ENCODE measurements at regions not wholly inside any gene's neighbourhood (a gene's known extent, or its start where the extent isn't known, plus 50 kb on each side); places are given as distances from the start of the nearest gene placed in this dataset.
A peak's percentile ranks its signal among the peaks of the same experiment; 100 is the strongest.
"Not testable (repeated sequence)": the region's sequence is repeated elsewhere in the genome, so short reads cannot be mapped to it uniquely, and the experiment has no call there.

DNA sequence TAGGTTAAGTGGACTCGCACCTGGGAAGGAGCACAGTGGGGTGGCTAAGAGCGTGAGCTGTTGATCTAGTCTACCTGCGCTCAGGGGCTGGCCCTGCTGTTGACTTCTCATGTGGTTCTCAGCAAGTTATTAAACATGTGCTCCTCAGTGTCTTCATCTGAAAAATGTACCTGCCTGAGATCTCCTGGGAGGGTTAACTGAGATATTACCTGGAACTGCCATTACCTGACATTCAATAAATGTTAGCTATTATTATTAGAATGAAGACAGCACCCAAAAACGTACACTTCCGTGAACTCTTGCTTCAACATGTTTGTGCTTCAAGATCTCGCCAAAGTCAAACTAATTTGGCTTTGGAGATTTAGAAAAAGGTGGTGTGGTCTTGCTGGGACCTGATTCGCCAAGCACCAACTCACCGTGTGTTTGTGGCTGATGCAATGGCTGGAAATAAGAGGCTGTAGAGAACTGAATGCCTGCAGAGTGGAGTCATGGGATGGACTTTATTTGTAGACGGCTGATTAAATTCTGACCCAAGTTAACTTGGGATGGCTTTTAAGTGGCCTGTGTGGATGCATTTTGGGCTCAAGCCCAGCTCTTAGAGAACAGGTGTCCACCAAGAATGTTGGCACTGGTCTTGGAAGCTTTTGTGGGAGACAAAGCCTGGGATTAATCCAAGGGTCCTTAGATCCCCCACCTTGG, 692.9 kb downstream of the QKI start:
- DNase-seq (ENCODE audit: low read depth): no peak

DNA sequence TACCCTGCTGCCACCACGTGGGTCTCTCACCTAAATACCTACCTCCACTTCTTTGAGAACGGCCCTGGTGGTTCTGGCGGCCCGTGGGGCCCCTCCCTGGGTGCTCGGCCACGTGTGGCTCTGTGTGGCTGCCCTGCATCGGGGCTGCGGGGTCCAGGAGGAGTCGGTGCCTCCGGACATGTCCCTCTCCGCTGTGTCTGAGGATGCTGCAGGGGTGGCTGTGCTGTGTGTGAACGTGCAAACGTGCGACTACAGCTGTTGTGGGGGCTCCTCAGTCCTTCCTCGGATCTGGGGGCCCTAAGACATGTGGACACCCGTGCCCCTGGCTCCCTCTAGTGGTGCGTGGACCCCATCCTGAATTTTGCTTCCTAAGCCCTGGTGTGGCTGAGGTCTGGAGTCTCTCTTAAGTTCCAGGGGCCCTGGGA, 691.8 kb downstream of the QKI start:
- no peak for DNase-seq (ENCODE audit: low read depth)

DNA sequence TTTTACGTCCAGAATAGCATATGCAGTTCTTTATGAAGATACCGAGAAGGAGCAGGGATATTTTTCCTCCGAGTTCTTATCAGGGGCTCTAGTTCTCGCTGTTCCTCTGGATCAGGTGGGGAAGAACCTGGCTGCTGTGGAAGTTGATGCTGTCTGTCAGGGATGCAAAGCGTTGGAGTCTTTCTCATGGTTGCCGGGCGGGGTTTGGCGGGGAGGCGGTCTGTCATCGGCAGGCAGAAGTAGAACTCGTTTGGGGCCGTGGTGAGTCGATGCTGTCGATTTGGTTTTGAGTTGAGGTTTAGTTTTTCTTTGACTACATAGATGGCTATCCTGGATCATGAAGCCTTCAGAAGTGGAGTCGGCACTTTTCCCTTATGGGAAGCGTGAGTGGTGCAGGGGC, 691.2 kb downstream of the QKI start:
- no peak for DNase-seq (ENCODE audit: low read depth)

DNA sequence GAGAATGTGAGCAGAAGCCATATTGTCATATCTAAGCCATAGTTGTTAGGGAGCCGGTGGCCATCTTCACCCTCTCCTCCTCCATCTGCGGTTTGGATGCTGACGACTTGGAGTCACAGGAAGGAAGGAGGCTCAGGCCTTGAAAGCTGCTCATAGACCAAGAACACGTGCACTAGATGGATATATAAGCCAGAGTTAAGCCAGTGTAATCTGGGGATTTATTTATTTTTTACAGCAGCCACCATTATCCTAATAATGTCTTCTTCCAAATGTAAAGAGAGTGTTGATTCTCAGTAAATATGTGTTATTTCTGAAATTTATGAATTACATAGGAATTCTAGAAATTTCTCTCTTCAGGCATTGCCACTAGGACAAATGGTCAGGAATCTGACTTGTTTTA, 689.9 kb downstream of the QKI start:
- DNase-seq (ENCODE audit: low read depth): no peak

DNA sequence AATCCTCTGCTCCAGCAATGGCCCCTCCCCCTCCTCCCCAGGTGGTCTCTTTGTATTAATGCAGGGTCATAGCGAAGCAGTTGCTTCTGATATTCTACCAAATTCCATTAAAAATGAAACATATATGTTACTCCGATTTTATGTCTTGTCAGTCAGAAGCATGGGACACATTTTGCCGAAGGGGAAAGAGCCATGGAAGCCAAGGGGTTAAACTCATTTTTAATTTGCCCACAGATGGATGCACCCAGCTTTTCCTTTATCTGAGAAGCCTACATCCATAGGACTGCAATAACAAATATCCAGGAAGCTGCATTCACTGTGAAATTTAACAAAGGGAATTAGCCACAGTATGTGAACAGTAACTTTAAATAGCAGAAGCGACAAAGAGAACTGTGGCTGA, 688.2 kb downstream of the QKI start:
- DNase-seq (ENCODE audit: low read depth): no peak

DNA sequence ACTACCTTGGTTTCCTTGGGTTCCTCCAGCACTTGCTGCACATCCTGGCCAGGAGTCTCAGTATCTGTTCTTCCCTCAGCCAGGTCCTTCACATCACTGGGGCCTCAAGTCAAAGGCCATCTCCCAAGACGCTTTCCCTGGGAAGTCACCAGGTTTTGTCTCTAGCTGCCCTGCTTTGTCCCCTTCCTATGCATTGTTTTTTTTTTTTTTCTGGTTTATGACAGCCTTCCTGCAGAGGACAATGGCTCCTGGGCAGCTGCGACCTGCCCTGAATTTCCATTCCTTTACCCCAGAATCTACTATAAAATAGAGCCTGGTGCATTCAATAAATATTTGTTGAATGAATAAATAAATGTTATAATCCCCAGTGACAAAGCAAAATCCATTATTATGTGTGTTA, 687.3 kb downstream of the QKI start:
- no peak for DNase-seq (ENCODE audit: low read depth)

DNA sequence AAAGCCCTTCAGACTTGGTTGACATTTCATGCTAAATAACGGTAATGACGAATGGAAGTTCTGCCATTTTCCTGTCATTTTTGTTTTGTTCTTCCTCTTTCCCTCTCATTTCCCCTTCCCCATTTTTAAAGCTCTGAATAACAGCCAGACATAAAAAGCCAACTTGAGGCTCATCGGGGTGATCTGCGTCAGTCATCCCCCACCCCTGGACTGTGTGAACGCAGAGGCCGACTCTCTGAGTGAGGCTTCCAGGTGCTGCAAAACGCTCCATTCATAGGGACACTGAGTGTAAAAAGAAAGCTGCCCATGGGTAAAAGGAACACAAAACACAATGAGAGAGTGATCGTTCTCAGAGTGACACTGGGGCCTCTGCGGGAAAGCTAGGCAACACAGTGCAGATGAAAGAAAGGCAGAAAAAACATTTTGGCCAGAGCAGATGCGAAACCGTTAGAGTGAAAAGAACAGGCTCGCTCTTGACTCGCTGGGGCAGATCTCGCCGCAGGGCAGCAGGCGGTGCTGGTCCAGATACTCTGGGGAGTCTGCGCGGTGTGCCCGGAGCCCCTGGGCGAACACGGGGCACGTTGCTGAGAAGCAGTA, 684.8 kb downstream of the QKI start:
- DNase-seq (ENCODE audit: low read depth): no peak

DNA sequence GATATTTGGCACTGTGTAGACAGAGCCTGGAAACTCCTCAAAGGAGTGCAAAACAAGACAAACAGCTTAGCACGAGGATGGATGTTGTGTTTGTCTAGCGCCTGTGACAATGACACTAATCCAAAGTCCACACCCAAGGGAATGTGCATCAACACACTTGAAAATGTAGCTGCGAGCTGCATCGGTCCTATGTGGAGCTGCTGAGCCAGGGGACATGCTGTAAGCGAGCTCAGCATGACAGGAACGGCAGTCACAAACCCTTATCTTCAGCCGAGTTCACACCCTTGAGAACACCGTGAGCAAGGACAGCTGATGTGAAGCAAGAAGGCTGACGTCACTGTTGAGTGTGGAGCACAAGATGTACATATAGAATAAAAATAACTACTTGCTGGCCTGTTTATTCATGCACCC, 684.3 kb downstream of the QKI start:
- DNase-seq (ENCODE audit: low read depth): no peak

DNA sequence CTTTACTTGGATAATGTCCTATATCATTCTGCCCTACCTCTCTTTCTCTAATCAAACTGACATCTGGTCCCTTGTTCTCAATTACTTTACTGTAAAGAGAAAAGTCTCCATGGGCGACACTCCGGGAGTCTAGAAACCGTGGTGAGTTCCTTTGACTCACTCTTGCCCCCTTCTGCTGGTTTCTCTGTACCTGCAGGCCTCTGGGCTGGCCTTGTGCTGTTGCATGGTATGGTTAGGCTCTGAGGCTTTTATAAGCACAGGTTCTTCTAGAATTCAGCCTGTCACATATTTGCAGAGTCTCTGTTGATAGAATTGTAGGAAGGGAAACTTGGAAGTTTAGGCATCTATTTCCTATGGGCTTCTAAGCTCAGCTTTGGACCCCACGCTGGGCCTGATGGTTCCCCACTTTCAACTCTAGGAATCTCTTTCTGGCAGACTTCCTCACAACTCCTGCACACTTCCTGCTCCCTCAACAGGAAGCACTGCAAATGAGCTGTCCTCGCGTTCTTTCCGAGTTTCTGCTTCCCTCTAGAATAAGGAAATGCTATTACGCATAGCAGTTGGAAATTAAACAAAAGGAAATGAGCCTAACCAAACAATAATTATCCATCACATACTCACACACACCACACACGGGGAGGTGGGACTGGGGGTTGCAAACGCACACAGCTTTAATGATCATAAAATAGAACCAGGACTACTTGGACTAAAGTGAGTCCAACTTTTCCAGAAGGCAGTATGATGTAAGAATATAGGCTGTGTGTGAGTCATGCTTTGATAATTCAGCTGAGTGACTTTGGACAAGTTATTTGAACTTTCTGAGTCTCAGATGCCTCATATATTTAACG, 683.3 kb downstream of the QKI start:
- DNase-seq (ENCODE audit: low read depth): peak; percentile 78

DNA sequence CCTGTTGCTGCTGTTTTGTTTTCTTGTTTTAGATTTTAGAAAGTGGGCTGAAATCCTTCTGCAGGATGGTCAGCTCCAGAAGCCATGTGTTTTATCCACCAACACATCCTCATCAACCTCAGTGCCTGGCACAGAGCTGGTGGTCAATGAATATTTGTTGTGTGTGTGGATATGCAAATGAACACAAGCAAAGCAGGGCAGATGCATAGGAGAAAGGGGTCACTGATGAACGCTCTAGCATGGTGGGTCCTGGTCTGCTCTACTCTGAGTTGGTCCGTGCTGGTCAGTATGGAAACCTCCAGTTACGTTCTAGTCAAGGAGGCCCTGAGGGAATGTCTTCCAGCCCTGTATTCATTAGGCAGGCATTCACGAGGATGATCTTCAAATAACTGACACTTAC, 682.5 kb downstream of the QKI start:
- DNase-seq (ENCODE audit: low read depth): no peak

DNA sequence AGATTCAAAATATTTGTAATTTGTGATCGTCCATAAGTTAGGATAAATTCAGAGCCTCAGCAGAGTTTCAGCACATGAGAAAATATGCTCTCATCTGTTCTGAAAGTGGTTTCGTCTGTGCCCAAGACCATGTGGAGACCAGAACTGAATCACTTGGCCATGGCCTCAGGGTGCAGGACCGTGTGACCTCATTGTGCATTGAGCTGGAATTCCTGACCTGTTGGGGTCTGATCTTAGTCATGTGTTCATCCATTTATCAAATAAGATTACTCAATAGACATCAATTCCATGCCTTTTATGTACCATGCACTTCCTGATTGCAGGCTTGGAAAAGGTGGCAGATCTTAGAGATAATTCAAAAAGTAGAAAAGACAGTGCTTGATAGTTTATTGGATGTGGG, 680.5 kb downstream of the QKI start:
- DNase-seq (ENCODE audit: low read depth): no peak

DNA sequence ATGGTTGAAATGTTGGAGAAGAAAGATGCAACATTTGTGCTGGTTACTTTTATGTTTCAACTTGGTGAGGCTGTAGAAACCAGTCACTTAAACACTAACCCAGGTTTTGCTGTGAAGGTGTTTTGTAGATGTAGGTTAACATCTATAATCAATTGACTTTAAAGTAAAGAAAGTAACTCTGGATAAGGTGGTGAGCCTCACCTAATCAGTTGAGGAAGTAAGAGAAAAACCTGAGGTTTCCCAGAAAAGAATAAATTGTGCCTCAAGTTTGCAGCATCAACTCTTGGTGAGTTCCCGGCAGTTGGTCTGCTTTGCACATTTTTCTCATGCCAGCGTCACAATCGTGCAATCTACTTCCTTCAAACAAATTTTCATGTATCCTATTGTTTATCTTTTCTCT, 673.4 kb downstream of the QKI start:
- no peak for DNase-seq (ENCODE audit: low read depth)

DNA sequence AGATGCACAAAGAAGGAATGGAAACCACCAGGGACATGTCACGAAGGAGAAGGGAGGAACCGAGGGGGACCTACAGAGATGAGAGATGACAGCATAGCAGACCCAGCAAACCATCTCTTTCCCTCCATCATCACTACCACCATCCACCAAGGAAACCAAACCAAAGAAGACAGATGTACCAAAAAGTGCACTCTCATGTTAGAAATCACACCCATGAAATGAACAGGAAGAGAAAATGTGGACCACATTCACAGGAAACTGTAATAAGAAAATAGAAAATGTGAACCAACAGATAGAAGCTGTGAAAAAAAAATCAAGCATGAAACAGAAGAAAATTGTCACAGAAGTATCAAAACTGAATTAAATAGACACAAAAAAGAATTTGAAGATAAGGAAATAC, 672.7 kb downstream of the QKI start:
- DNase-seq (ENCODE audit: low read depth): no peak

DNA sequence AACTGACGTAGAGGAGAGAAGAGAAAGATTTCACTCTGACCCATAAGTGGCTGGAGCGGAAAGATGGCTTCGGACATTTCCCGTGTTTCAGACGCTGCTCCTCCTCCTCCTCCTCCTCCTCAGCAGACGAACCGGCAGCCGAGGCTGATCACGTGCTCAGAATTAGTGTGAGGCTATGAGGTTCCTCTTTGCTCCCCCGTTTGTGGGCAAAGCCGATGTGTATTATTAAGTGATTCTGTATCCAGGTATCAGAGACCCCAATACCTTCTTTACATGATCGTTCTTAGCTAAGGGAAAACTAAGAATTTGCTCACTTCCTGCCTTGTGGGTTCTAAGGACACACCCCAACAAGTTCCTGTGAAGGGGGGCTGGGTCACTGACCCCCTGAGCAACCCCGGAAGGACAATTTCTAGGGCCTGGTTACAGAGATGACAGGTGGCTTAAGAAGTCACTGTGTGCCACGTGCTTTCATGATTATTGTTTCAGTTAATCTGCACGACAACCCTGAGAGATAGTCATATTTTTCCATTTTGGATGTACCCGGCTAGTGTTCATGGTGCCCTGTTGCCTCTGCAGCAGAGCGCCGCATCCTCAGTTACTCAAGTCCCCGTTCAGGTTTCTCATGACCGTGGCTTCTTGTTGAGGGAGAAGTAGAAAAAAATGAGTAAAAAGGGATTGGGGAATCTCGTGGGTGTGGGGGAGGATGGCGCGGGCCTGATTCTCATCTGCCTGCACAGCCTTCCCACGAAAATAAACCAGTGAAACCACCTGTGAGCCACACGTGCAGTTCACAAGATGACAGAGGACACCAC, 671.8 kb downstream of the QKI start:
- no peak for DNase-seq (ENCODE audit: low read depth)

DNA sequence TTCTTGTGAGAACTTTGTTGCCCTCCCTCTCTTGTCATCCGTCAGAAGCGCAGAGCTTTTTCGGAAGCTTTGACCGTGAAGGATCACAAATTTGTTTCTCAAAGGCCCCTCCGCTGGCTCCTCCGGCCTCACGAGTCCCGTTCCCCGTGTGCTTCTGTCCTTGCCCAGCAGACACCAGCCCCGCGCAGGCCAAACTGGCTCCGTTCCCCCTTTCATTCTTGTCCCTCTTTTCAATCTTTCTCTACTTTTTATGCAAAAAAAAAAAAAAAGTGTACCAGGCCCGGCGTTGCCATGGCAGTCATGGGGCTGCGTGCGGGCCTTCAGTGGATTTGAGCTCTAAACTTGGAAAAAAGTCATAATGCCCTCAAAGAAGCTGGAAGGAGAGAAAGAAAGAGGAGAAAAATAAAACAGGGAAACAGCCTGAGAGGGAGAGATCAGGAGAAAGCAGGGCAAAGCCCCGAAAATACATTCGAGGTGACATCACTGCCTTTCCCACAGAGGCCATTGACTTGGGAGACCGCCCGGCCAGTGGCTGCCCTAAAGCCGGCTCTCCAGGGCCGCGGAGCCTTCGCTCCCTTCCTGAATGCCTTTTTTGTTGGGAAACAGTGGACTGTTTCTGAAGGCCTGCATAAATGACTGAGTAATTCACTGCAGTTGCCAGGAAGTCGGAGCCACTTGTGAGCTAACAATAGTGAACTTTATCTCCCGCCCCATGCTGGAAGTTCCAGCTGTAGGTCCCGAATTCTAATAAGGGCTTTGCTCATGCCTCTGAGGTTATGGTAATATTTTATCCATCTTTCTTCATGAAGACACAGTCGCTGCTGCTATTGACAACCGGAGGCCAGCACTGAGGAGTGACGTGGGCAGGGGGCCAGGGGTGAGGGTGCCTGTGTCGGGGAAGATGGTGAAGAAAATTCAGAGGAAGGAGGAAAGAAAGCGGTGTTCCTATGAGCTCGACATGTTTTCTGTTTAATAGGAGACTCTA, 670.9 kb downstream of the QKI start:
- no peak for DNase-seq (ENCODE audit: low read depth)

DNA sequence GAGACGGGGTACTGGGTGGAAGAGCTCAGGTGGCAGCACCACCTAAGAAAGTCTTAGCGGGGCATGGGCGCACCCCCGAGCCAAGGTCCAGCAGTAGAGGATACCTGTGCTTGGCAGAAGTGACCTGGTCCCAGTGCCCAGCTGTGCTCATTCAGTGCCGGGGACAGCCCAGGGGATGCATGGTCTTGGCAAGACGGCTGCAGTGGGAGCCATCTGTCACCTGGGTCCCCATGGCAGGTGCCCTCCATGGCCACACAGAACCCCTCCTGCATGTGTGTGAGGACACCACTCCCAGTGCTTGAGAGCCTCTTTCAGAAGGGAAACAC, 664.7 kb downstream of the QKI start:
- DNase-seq (ENCODE audit: low read depth): no peak

DNA sequence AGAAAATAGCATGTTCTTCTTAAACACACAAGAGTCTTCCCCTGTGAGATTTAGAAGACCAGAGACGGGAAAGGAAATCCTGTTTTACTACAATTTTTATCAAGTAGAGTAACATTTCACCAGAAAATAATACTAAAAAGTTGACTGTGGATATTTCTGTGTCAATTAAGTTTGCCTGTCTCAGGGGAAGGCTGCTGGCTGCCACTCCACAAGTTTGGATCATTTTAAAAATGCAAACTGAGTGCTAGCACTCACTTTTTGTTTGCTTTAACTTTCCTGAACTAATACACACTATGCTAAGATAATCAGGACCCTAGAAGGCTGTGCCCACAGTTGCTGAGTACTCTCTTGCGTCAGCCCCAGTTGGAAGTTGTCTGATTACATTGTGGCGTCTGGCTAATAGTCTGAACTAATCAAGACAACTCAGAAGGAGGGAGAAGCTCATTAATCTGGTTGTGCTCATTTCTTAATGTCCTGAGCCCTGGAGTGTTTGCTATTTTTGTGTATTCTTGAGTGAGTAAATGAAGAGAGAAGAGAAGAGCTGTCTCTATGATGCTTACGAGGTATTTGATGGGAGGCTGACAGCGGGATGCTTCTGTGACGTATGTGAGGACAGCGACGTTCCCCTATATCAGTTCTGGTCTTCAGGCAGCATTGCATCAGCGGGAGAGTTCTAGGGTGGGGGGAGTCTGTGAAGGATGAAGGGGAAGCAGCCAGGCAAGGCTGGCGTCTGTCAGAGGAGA, 664.2 kb downstream of the QKI start:
- no peak for DNase-seq (ENCODE audit: low read depth)

DNA sequence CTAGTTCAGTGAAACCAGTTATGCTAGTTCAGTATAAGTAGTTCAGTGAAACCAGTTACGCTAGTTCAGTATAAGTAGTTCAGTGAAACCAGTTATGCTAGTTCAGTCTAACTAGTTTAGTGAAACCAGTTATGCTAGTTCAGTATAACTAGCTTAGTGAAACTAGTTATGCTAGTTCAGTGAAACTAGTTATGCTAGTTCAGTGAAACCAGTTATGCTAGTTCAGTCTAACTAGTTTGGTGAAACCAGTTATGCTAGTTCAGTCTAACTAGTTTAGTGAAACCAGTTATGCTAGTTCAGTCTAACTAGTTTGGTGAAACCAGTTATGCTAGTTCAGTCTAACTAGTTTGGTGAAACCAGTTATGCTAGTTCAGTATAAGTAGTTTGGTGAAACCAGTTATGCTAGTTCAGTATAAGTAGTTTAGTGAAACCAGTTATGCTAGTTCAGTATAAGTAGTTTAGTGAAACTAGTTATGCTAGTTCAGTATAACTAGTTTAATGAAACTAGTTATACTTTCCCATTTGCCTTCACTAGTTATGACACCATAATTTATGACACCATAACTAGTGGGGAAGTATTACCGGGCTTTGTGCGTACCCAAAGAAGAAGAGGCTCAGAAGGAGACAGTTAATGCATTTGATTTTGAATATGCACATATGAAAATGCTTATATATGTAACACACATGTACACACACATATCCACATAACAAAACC, 662.5 kb downstream of the QKI start:
- DNase-seq (ENCODE audit: low read depth): not testable (repeated sequence)

DNA sequence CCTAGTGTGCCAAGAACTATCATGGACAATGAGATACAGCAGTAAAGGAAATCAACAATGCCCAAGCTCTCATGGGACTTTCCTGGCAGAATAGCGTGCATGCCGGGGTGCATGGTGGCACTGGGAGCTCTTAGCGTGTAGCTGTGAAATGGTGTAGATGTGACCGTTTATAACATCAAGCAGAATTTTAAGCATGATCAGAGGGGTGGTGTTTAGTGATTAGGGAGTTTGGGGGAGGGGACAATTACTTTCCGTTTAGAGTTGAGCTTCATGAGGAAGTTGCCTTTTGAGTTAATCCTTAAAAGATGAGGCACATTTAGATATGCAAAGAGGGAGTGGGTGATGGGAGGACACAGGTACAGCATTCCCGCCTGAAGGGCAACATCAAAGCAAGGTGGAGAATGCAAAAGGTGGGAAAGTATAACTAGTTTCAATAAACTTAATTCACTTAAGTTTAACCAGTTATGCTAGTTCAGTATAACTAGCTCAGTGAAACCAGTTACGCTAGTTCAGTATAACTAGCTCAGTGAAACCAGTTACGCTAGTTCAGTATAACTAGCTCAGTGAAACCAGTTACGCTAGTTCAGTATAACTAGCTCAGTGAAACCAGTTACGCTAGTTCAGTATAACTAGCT, 661.6 kb downstream of the QKI start:
- DNase-seq (ENCODE audit: low read depth): no peak

All from HS-5 (cell line).